LNCAP (cell line): ENCODE measurements at regions not wholly inside any gene's neighbourhood (a gene's known extent, or its start where the extent isn't known, plus 50 kb on each side); places are given as distances from the start of the nearest gene placed in this dataset.
A peak's percentile ranks its signal among the peaks of the same experiment; 100 is the strongest.

Experiments
- TF ChIP-seq, protein P1 (sequence below): fragments of 450-650 bp; IDR thresholded peaks from 2 replicates; pipeline ENCODE4 v1.5.1; 2017; ENCODE audit warnings: mild to moderate bottlenecking

- TF ChIP-seq, protein P1, sequence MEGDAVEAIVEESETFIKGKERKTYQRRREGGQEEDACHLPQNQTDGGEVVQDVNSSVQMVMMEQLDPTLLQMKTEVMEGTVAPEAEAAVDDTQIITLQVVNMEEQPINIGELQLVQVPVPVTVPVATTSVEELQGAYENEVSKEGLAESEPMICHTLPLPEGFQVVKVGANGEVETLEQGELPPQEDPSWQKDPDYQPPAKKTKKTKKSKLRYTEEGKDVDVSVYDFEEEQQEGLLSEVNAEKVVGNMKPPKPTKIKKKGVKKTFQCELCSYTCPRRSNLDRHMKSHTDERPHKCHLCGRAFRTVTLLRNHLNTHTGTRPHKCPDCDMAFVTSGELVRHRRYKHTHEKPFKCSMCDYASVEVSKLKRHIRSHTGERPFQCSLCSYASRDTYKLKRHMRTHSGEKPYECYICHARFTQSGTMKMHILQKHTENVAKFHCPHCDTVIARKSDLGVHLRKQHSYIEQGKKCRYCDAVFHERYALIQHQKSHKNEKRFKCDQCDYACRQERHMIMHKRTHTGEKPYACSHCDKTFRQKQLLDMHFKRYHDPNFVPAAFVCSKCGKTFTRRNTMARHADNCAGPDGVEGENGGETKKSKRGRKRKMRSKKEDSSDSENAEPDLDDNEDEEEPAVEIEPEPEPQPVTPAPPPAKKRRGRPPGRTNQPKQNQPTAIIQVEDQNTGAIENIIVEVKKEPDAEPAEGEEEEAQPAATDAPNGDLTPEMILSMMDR = no peak
Measured at GRCh38 chr6:24987446-24988115, 51.8 kb upstream of the RIPOR2 start.

DNA sequence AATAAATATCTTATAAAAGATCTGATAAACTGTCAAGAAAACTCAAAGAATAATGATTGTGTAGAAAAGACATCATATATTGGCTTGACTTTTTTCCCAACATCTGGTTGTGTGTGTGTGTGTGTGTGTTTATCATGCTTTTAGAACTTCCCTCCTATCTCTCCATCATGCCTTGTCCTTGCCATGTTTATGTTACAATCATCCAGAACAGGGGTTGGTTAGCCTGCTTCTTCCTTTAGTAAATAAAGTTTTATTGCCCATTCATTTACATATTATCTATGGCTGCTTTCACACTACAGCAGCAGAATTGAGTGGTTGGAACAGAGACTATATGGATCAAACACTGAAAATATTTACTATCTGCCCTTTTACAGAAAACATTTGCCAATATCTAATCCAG lies 52.8 kb upstream of the RIPOR2 start:
- TF ChIP-seq, protein P1 = no peak

GRCh38 chr6:24990236-24990845 lies 54.6 kb upstream of the RIPOR2 start:
- TF ChIP-seq, protein P1 = no peak

- TF ChIP-seq, protein P1 = no peak
Measured at GRCh38 chr6:24990944-24991809, 55.4 kb upstream of the RIPOR2 start.

DNA sequence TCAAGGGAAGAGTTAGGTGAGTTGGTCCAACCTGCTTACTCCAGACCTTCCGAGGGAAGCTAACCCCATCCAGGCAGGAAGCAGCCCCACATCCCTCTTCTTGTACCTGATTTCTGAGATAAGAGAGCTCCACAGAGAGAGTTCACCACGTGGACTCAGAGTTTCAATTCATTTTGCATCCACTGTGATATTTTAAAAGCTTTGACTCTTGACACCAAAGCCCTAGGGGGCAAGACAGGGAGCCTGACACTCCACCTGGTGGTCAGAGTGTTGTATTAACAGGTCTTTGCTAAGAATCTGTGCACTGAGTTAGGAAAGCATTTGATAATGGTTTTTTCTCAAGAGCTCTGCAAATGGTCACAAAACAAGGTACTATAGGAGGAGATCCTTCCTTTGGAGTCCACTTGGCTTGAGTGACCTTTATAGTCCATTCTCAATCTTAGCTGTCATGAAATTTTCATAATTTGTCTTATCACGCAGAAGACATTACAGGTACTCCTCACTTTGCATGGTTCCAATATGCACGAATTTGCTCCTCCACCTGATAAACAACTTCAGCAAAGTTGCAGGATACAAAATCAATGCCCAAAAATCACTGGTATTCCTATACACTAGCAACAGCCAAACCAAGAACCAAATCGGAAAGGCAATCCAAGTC lies 56.2 kb upstream of the RIPOR2 start:
- TF ChIP-seq, protein P1 = peak; percentile 58

DNA sequence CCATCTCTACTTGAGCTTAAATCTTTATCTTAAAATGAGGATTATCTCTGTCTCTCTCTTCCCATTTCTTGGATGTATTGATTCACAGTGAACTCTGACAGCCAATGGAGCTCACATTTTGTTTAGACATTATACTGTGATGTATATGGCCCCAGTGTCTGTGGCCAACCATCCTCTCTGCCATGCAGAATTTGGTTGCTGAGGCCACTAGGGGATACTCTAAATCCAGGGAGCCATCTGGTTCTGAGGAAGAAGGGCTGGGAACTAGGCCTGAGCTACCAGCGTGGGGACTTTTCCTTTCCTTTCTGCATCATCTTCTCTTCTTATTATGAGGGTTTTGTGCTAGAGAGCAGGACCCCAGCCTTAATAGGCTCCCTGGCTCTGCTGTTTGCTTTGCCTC lies 59.1 kb upstream of the RIPOR2 start:
- TF ChIP-seq, protein P1 = no peak

GRCh38 chr6:24995270-24995669 lies 59.5 kb upstream of the RIPOR2 start:
- TF ChIP-seq, protein P1 = no peak
